ENCODE measurements at regions not wholly inside any gene's neighbourhood (a gene's known extent, or its start where the extent isn't known, plus 50 kb on each side); places are given as distances from the start of the nearest gene placed in this dataset.

DNA sequence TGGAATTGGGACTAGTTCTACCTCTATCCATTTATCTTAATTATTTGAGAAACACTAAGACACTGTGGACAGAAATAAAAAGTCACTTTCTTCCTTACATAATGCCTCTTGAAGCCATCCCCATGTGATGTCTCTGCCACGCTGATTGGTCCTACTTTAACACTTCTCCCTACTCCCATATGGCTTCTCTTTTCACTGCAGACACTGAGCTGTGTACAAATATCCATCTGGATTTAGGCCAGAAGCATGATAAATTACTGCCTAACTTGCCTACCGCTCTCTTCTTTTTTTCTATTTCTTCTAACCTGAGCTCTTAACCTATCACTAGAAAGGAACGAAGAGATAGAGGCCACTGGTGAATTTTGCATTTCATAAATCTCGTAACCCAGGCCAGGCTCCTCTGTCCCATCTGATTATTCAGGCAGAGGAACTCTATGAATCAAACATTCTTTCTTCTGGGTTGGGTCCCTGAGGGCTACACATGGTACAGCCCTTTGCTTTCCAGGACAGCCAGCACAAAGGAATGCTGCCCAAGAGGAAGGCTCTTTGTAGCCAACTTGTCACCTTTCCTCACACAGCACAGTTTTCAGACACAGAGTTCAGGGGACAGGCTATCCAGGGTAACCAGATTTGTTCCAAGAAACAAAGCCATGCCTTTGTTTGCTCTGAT is 878.5 kb upstream of the LRRC4C start:
- Histone ChIP-seq H3K4me1 (ENCODE audit: insufficient read depth, low read length) (no peaks in the 10 kb centered on the region), H3K79me2 (ENCODE audit: insufficient read depth, low read length) (no peaks in the 10 kb centered on the region), H3K4me2 (ENCODE audit: insufficient read depth, low read length) (no peak overlapping the region), H3K27ac (ENCODE audit: low read length) (no peak overlapping the region), H3K27me3 (ENCODE audit: insufficient read depth, low read length, poor library complexity) (no peaks in the 10 kb centered on the region), H4K20me1 (ENCODE audit: insufficient read depth, low read length) (no peaks in the 10 kb centered on the region), H3K9ac (ENCODE audit: low read depth, low read length) (no peak overlapping the region), H3K4me3 (ENCODE audit: low read depth in 1 of 2, low read length in 2 of 2) (no peak overlapping the region), H3K9me3 (ENCODE audit: insufficient read depth, low read length, severe bottlenecking) (no peaks in the 10 kb centered on the region), H2AFZ (ENCODE audit: low read depth, low read length) (no peak overlapping the region), H3K36me3 (ENCODE audit: insufficient read depth, low read length) (no peaks in the 10 kb centered on the region)
- TF ChIP-seq, protein P1, sequence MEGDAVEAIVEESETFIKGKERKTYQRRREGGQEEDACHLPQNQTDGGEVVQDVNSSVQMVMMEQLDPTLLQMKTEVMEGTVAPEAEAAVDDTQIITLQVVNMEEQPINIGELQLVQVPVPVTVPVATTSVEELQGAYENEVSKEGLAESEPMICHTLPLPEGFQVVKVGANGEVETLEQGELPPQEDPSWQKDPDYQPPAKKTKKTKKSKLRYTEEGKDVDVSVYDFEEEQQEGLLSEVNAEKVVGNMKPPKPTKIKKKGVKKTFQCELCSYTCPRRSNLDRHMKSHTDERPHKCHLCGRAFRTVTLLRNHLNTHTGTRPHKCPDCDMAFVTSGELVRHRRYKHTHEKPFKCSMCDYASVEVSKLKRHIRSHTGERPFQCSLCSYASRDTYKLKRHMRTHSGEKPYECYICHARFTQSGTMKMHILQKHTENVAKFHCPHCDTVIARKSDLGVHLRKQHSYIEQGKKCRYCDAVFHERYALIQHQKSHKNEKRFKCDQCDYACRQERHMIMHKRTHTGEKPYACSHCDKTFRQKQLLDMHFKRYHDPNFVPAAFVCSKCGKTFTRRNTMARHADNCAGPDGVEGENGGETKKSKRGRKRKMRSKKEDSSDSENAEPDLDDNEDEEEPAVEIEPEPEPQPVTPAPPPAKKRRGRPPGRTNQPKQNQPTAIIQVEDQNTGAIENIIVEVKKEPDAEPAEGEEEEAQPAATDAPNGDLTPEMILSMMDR (IDR thresholded peaks at IDR 0.05; ENCODE audit: borderline replicate concordance, extremely low read depth, low read length, poor library complexity, severe bottlenecking), result no peak
- no peak for TF ChIP-seq EZH2 (IDR thresholded peaks at IDR 0.05; ENCODE audit: borderline replicate concordance, low read depth, low read length, severe bottlenecking)
- DNase-seq, result no peak
- ATAC-seq (ENCODE audit: insufficient read depth, low read depth), result no peak

DNA sequence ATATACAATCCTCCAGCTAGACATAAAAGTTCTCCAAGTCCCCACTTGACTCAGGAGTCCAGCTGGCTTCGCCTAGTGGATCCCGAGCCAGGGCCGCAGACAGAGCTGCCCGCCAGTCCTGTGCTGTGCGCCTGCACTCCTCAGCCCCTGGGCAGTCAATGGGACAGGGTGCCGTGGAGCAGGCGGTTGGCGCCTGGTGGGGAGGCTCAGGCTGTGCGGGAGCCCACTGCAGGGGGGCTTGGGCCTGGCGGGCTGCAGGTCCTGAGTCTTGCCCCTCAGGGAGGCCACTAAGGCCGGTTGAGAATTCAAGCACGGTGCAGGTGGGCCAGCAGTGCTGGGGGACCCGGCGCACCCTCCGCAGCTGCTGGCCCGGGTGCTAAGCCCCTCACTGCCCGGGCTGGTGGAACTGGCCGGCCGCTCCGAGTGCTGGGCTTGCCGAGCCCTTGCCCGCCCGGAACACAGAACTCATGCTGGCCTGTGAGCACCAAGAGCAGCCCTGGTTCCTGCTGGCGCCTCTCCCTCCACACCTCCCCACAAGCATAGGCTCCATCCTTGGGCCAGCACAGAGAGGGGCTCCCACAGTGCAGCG is 884.8 kb upstream of the LRRC4C start:
- Histone ChIP-seq H2AFZ (ENCODE audit: low read depth, low read length) (no peak overlapping the region), H3K9ac (ENCODE audit: low read depth, low read length) (no peak overlapping the region), H3K27me3 (ENCODE audit: insufficient read depth, low read length, poor library complexity) (no peaks in the 10 kb centered on the region), H3K27ac (ENCODE audit: low read length) (no peak overlapping the region), H4K20me1 (ENCODE audit: insufficient read depth, low read length) (no peaks in the 10 kb centered on the region), H3K4me3 (ENCODE audit: low read depth in 1 of 2, low read length in 2 of 2) (no peak overlapping the region), H3K36me3 (ENCODE audit: insufficient read depth, low read length) (no peaks in the 10 kb centered on the region), H3K9me3 (ENCODE audit: insufficient read depth, low read length, severe bottlenecking) (no peaks in the 10 kb centered on the region), H3K4me2 (ENCODE audit: insufficient read depth, low read length) (no peak overlapping the region), H3K4me1 (ENCODE audit: insufficient read depth, low read length) (no peaks in the 10 kb centered on the region), H3K79me2 (ENCODE audit: insufficient read depth, low read length) (no peaks in the 10 kb centered on the region)
- DNase-seq, result no peak
- ATAC-seq (ENCODE audit: insufficient read depth, low read depth), result no peak
- no peak for TF ChIP-seq EZH2 (IDR thresholded peaks at IDR 0.05; ENCODE audit: borderline replicate concordance, low read depth, low read length, severe bottlenecking)
- TF ChIP-seq, protein P1 (IDR thresholded peaks at IDR 0.05; ENCODE audit: borderline replicate concordance, extremely low read depth, low read length, poor library complexity, severe bottlenecking), result no peak

- Histone ChIP-seq H3K36me3 (ENCODE audit: insufficient read depth, low read length) (no peaks in the 10 kb centered on the region), H3K4me1 (ENCODE audit: insufficient read depth, low read length) (no peaks in the 10 kb centered on the region), H3K4me2 (ENCODE audit: insufficient read depth, low read length) (no peak overlapping the region), H2AFZ (ENCODE audit: low read depth, low read length) (no peak overlapping the region), H3K27ac (ENCODE audit: low read length) (no peak overlapping the region), H3K4me3 (ENCODE audit: low read depth in 1 of 2, low read length in 2 of 2) (no peak overlapping the region), H4K20me1 (ENCODE audit: insufficient read depth, low read length) (no peaks in the 10 kb centered on the region), H3K79me2 (ENCODE audit: insufficient read depth, low read length) (no peaks in the 10 kb centered on the region), H3K9ac (ENCODE audit: low read depth, low read length) (no peak overlapping the region), H3K9me3 (ENCODE audit: insufficient read depth, low read length, severe bottlenecking) (no peaks in the 10 kb centered on the region), H3K27me3 (ENCODE audit: insufficient read depth, low read length, poor library complexity) (no peaks in the 10 kb centered on the region)
- ATAC-seq (ENCODE audit: insufficient read depth, low read depth) (no peak), DNase-seq (no peak)
- TF ChIP-seq, protein P1 (IDR thresholded peaks at IDR 0.05; ENCODE audit: borderline replicate concordance, extremely low read depth, low read length, poor library complexity, severe bottlenecking), result no peak
- TF ChIP-seq EZH2 (IDR thresholded peaks at IDR 0.05; ENCODE audit: borderline replicate concordance, low read depth, low read length, severe bottlenecking), result no peak
Measured at GRCh38 chr11:42345933-42346332, 886.5 kb upstream of the LRRC4C start.

All from DND-41 (cell line).